ENCODE measurements at regions not wholly inside any gene's neighbourhood (a gene's known extent, or its start where the extent isn't known, plus 50 kb on each side); places are given as distances from the start of the nearest gene placed in this dataset.

- no peak for DNase-seq
- H3K27me3 ChIP-seq (ENCODE audit: insufficient read depth, low read depth), result no peaks in the 10 kb centered on the region
- peaks cover 12% of the 10 kb centered on the region for H3K4me1 ChIP-seq (replicated peaks; ENCODE audit: insufficient read depth)
- no peak overlapping the region for H3K27ac ChIP-seq
- intact Hi-C loops (cut with micrococcal nuclease; ENCODE audit: unreplicated experiment), result no loop called here
- BruUV-seq (replicated peaks), result no TSS peak
- H3K4me3 ChIP-seq, result no peak overlapping the region
- ChIA-PET POLR2A (ENCODE audit: unreplicated experiment) (no interaction called here), CTCF (no interaction called here)
- no peaks in the 10 kb centered on the region for H3K9me2 ChIP-seq (ENCODE audit: insufficient read depth)
- H3K79me2 ChIP-seq (ENCODE audit: low read depth), result no peaks in the 10 kb centered on the region
- no peak overlapping the region for H2AFZ ChIP-seq
- no peaks in the 10 kb centered on the region for H3K36me3 ChIP-seq (ENCODE audit: low read depth)
- H3K9me3 ChIP-seq (ENCODE audit: insufficient read depth, low read depth), result no peaks in the 10 kb centered on the region; the same call in 1 of the 2 replicates
- TF ChIP-seq EZH2 (IDR thresholded peaks at IDR 0.05; ENCODE audit: low read depth), result no peak
- no peak for TF ChIP-seq CTCF (conservative IDR thresholded peaks at IDR 0.05)
- H4K20me1 ChIP-seq (ENCODE audit: insufficient read depth), result no peaks in the 10 kb centered on the region
- peaks cover 7% of the 10 kb centered on the region; the same call in 1 of the 2 replicates for H3F3A ChIP-seq (ENCODE audit: insufficient read depth, low read depth)
- no peak overlapping the region for H3K4me2 ChIP-seq
These were observed 89.8 kb upstream of the ACSL4 start for GRCh38 chrX:109822861-109823260.

- H3K4me1 ChIP-seq (replicated peaks; ENCODE audit: insufficient read depth), result peaks cover 29% of the 10 kb centered on the region
- H4K20me1 ChIP-seq (ENCODE audit: insufficient read depth), result no peaks in the 10 kb centered on the region
- peaks cover 17% of the 10 kb centered on the region for H3F3A ChIP-seq (ENCODE audit: insufficient read depth, low read depth)
- no peaks in the 10 kb centered on the region for H3K27me3 ChIP-seq (ENCODE audit: insufficient read depth, low read depth)
- intact Hi-C loops (cut with micrococcal nuclease; ENCODE audit: unreplicated experiment), result no loop called here
- H3K36me3 ChIP-seq (ENCODE audit: low read depth), result no peaks in the 10 kb centered on the region
- H3K27ac ChIP-seq, result no peak overlapping the region
- H3K4me2 ChIP-seq, result peak overlapping the region; percentile 14
- TF ChIP-seq CTCF (conservative IDR thresholded peaks at IDR 0.05) (no peak), EZH2 (IDR thresholded peaks at IDR 0.05; ENCODE audit: low read depth) (no peak)
- CTCF ChIA-PET, result interaction anchor here (0.6 to 1.4 kb wide), 3 partner anchors 11 to 109 kb away, joined by 5 to 11 read pairs (median 6); no protein-coding TSS in a partner anchor
- DNase-seq, result peak; percentile 46 to 73
- no peak overlapping the region for H3K4me3 ChIP-seq
- H3K9me3 ChIP-seq (ENCODE audit: insufficient read depth, low read depth), result no peaks in the 10 kb centered on the region; the same call in 1 of the 2 replicates
- BruUV-seq (replicated peaks), result no TSS peak
- POLR2A ChIA-PET (ENCODE audit: unreplicated experiment), result interaction anchor here (0.5 to 0.6 kb wide), 2 partner anchors 113 to 114 kb away, joined by 7 to 8 read pairs; no protein-coding TSS in a partner anchor
- H3K9me2 ChIP-seq (ENCODE audit: insufficient read depth), result no peaks in the 10 kb centered on the region; the same call in 1 of the 2 replicates
- H3K79me2 ChIP-seq (ENCODE audit: low read depth), result no peaks in the 10 kb centered on the region
- no peak overlapping the region for H2AFZ ChIP-seq
These were observed 94.1 kb upstream of the ACSL4 start for GRCh38 chrX:109826954-109827708.

- peaks cover 17% of the 10 kb centered on the region for H3F3A ChIP-seq (ENCODE audit: insufficient read depth, low read depth)
- no peaks in the 10 kb centered on the region; the same call in 1 of the 2 replicates for H3K9me2 ChIP-seq (ENCODE audit: insufficient read depth)
- no peak for TF ChIP-seq EZH2 (IDR thresholded peaks at IDR 0.05; ENCODE audit: low read depth)
- TF ChIP-seq CTCF (conservative IDR thresholded peaks at IDR 0.05), result no peak
- no peak overlapping the region for H3K27ac ChIP-seq
- ChIA-PET CTCF (interaction anchor here (0.9 to 1.4 kb wide), 2 partner anchors 29 to 109 kb away, joined by 6 to 11 read pairs; no protein-coding TSS in a partner anchor), POLR2A (ENCODE audit: unreplicated experiment) (interaction anchor here (0.6 kb wide), 1 partner anchor 115 kb away, joined by 8 read pairs; no protein-coding TSS in a partner anchor)
- H3K36me3 ChIP-seq (ENCODE audit: low read depth), result no peaks in the 10 kb centered on the region
- H2AFZ ChIP-seq, result no peak overlapping the region
- H3K79me2 ChIP-seq (ENCODE audit: low read depth), result no peaks in the 10 kb centered on the region
- H3K4me2 ChIP-seq, result peak overlapping the region; percentile 14; the same call in 1 of the 2 replicates
- intact Hi-C loops (cut with micrococcal nuclease; ENCODE audit: unreplicated experiment), result no loop called here
- DNase-seq, result no peak
- H4K20me1 ChIP-seq (ENCODE audit: insufficient read depth), result no peaks in the 10 kb centered on the region
- no peak overlapping the region for H3K4me3 ChIP-seq
- no peaks in the 10 kb centered on the region for H3K27me3 ChIP-seq (ENCODE audit: insufficient read depth, low read depth)
- no TSS peak for BruUV-seq (replicated peaks)
- peaks cover 29% of the 10 kb centered on the region for H3K4me1 ChIP-seq (replicated peaks; ENCODE audit: insufficient read depth)
- no peaks in the 10 kb centered on the region; the same call in 1 of the 2 replicates for H3K9me3 ChIP-seq (ENCODE audit: insufficient read depth, low read depth)
These were observed 94.7 kb upstream of the ACSL4 start for GRCh38 chrX:109827772-109828171.
